ENCODE measurements at regions not wholly inside any gene's neighbourhood (a gene's known extent, or its start where the extent isn't known, plus 50 kb on each side); places are given as distances from the start of the nearest gene placed in this dataset.

GRCh38 chr12:45627407-45628069 is 102.0 kb upstream of the ARID2 start:
- TF ChIP-seq, protein P1, sequence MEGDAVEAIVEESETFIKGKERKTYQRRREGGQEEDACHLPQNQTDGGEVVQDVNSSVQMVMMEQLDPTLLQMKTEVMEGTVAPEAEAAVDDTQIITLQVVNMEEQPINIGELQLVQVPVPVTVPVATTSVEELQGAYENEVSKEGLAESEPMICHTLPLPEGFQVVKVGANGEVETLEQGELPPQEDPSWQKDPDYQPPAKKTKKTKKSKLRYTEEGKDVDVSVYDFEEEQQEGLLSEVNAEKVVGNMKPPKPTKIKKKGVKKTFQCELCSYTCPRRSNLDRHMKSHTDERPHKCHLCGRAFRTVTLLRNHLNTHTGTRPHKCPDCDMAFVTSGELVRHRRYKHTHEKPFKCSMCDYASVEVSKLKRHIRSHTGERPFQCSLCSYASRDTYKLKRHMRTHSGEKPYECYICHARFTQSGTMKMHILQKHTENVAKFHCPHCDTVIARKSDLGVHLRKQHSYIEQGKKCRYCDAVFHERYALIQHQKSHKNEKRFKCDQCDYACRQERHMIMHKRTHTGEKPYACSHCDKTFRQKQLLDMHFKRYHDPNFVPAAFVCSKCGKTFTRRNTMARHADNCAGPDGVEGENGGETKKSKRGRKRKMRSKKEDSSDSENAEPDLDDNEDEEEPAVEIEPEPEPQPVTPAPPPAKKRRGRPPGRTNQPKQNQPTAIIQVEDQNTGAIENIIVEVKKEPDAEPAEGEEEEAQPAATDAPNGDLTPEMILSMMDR (tag by site-specific recombination; IDR thresholded peaks at IDR 0.05): no peak
- TF ChIP-seq SETDB1 (IDR thresholded peaks at IDR 0.05; ENCODE audit: insufficient read length, low read length): no peak
- TF ChIP-seq ZNF398 (tag by site-specific recombination; IDR thresholded peaks at IDR 0.05): no peak
- no peak for TF ChIP-seq ZNF416 (tag by site-specific recombination; IDR thresholded peaks at IDR 0.05)
- TF ChIP-seq ZNF747 (tag by site-specific recombination; IDR thresholded peaks at IDR 0.05): no peak
- TF ChIP-seq, protein P2, sequence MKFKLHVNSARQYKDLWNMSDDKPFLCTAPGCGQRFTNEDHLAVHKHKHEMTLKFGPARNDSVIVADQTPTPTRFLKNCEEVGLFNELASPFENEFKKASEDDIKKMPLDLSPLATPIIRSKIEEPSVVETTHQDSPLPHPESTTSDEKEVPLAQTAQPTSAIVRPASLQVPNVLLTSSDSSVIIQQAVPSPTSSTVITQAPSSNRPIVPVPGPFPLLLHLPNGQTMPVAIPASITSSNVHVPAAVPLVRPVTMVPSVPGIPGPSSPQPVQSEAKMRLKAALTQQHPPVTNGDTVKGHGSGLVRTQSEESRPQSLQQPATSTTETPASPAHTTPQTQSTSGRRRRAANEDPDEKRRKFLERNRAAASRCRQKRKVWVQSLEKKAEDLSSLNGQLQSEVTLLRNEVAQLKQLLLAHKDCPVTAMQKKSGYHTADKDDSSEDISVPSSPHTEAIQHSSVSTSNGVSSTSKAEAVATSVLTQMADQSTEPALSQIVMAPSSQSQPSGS (tag by site-specific recombination; IDR thresholded peaks at IDR 0.05; ENCODE audit: low read depth): no peak
- no peak for TF ChIP-seq ZNF777 (tag by site-specific recombination; IDR thresholded peaks at IDR 0.05; ENCODE audit: borderline replicate concordance)
- no peak for TF ChIP-seq ZNF121 (tag by site-specific recombination; IDR thresholded peaks at IDR 0.05)

Data from HEK293 (cell line).